ENCODE measurements at regions not wholly inside any gene's neighbourhood (a gene's known extent, or its start where the extent isn't known, plus 50 kb on each side); places are given as distances from the start of the nearest gene placed in this dataset.

DNA sequence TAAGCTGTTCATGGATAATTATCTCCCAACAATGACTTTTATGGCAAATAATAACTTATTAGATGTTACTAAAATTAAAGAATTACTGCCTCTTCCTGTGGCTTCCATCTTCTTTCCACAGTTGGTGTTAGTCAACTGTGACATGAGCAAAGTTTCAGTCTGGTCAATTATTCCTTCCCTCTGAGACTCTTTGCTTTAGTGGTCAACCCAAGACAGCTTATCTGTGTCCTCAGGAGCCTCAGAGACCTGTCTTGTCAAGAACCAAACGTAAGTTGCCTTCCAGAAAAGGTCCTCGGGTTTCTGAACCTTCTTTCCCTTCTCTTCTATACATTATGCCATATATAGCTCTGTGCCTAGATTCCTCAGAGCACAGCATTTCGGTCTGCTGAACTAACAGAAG is 263.2 kb upstream of the ZP4 start:
- TF ChIP-seq EZH2 (IDR thresholded peaks at IDR 0.05; ENCODE audit: borderline replicate concordance, insufficient read depth, low read length, poor library complexity, severe bottlenecking) = no peak
- TF ChIP-seq, protein P1, sequence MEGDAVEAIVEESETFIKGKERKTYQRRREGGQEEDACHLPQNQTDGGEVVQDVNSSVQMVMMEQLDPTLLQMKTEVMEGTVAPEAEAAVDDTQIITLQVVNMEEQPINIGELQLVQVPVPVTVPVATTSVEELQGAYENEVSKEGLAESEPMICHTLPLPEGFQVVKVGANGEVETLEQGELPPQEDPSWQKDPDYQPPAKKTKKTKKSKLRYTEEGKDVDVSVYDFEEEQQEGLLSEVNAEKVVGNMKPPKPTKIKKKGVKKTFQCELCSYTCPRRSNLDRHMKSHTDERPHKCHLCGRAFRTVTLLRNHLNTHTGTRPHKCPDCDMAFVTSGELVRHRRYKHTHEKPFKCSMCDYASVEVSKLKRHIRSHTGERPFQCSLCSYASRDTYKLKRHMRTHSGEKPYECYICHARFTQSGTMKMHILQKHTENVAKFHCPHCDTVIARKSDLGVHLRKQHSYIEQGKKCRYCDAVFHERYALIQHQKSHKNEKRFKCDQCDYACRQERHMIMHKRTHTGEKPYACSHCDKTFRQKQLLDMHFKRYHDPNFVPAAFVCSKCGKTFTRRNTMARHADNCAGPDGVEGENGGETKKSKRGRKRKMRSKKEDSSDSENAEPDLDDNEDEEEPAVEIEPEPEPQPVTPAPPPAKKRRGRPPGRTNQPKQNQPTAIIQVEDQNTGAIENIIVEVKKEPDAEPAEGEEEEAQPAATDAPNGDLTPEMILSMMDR (IDR thresholded peaks at IDR 0.05; ENCODE audit: poor library complexity, severe bottlenecking) = no peak

All from neural cell (in vitro differentiated cells).